HCT116 (cell line): ENCODE measurements at regions not wholly inside any gene's neighbourhood (a gene's known extent, or its start where the extent isn't known, plus 50 kb on each side); places are given as distances from the start of the nearest gene placed in this dataset.

ENCODE experiments used
- ATAC-seq: fragments of 200-7000 bp; cut with Tn5 transposase; 2 replicates; pipeline ENCODE4 v1.9.1; 2020; ENCODE audit warnings: mild to moderate bottlenecking, moderate library complexity
- BruUV-seq: library from RNA; stranded (reverse); fragments of 400-500 nt; replicated peaks from 2 replicates; lab custom pipeline; 2021; lab: Mats Ljungman, UMichigan
- CTCF ChIA-PET: fragments of 300-600 bp; sonication (Branson Sonifier 250); formaldehyde crosslinking; loops from one replicate; lab custom pipeline; 2021; ENCODE audit warnings: antibody characterized with exemption; lab: Charles Lee
- POLR2A ChIA-PET: fragments of 300-600, 350-600 bp; sonication (Branson Sonifier 250); formaldehyde crosslinking; loops from one replicate; lab custom pipeline; 2021; ENCODE audit warnings: antibody characterized with exemption; lab: Charles Lee
- RAD21 ChIA-PET, 2 experiments: fragments of 300-600 bp; sonication (Branson Sonifier 250); formaldehyde crosslinking; loops; one replicate each; lab custom pipeline; 2023; ENCODE audit warnings: low total read pairs in 2 of 2; ENCODE audit not compliant: uncharacterized antibody in 2 of 2, unreplicated experiment in 2 of 2, low non-redundant PET in 1 of 2; lab: Charles Lee
- DNase-seq: peaks from one replicate; pipeline ENCODE4 v3.0.0-alpha.2; 2010; ENCODE audit warnings: low read depth, low spot score
- H2AFZ ChIP-seq: fragments of 200-600 bp; shearing (Covaris generic), sonication (generic); 2 replicates; pipeline ENCODE4 v1.6.1; 2017; ENCODE audit warnings: low read depth, mixed run types, mixed read lengths, antibody characterized with exemption, low read length; ENCODE audit not compliant: poor library complexity, severe bottlenecking
- H3K27ac ChIP-seq: 2 replicates; pipeline ENCODE4 v1.5.1; 2012; ENCODE audit warnings: low read depth, low read length
- H3K27me3 ChIP-seq: fragments of 200-600 bp; sonication (generic); 2 replicates; pipeline ENCODE4 v1.6.1; 2016; ENCODE audit warnings: mixed run types, low read length, mixed read lengths; ENCODE audit not compliant: insufficient read depth
- H3K36me3 ChIP-seq, 2 experiments: fragments of 200-500 bp in 1 of 2; fragments of 200-600 bp in 1 of 2; sonication (Bioruptor generic) in 1 of 2; sonication (generic) in 1 of 2; 2 replicates each; pipeline versions ENCODE4 v1.5.1 to v1.6.1; 2014 to 2016; ENCODE audit warnings: low read length in 2 of 2, inconsistent platforms in 1 of 2, mixed read lengths in 1 of 2, mixed run types in 1 of 2; ENCODE audit not compliant: insufficient read depth in 2 of 2, control insufficient read depth in 1 of 2
- H3K4me1 ChIP-seq, 2 experiments: fragments of 200-600 bp in 1 of 2; sonication (generic) in 1 of 2; 2 replicates each; pipeline versions ENCODE4 v1.5.1 to v1.6.1; 2012 to 2017; ENCODE audit warnings: low read length in 2 of 2, inconsistent platforms in 1 of 2, mild to moderate bottlenecking in 1 of 2, mixed read lengths in 1 of 2, mixed run types in 1 of 2, moderate library complexity in 1 of 2; ENCODE audit not compliant: insufficient read depth in 2 of 2, control insufficient read depth in 1 of 2
- H3K4me2 ChIP-seq: fragments of 200-600 bp; sonication (generic); 2 replicates; pipeline ENCODE4 v1.6.1; 2017; ENCODE audit warnings: mixed run types, low read length, mixed read lengths
- H3K4me3 ChIP-seq, 2 experiments: fragments of 200-600 bp in 1 of 2; sonication (generic) in 1 of 2; replicated peaks in 1 of 2; 2 replicates each; pipeline ENCODE4 v1.5.1; 2011 to 2016; ENCODE audit warnings: low read length in 2 of 2, control low read depth in 1 of 2, low read depth in 1 of 2, mild to moderate bottlenecking in 1 of 2, mixed read lengths in 1 of 2, mixed run types in 1 of 2
- H3K79me2 ChIP-seq: fragments of 200-600 bp; sonication (generic); 2 replicates; pipeline ENCODE4 v1.6.1; 2017; ENCODE audit warnings: mild to moderate bottlenecking, mixed run types, low read length, moderate library complexity, mixed read lengths; ENCODE audit not compliant: insufficient read depth
- H3K9ac ChIP-seq: fragments of 200-600 bp; sonication (generic); 2 replicates; pipeline ENCODE4 v1.6.1; 2016; ENCODE audit warnings: low read length, mixed read lengths
- H3K9me2 ChIP-seq: fragments of 200-600 bp; sonication (generic), shearing (Covaris generic); 2 replicates; pipeline ENCODE4 v1.6.1; 2017; ENCODE audit warnings: mixed run types, mild to moderate bottlenecking, moderate library complexity; ENCODE audit not compliant: insufficient read depth
- H3K9me3 ChIP-seq, 2 experiments: fragments of 200-500 bp in 1 of 2; fragments of 200-600 bp in 1 of 2; sonication (Bioruptor generic) in 1 of 2; sonication (generic) in 1 of 2; 2 replicates each; pipeline ENCODE4 v1.6.1; 2014 to 2017; ENCODE audit warnings: low read length in 2 of 2, mixed read lengths in 2 of 2, inconsistent platforms in 1 of 2, low read depth in 1 of 2, mild to moderate bottlenecking in 1 of 2, mixed run types in 1 of 2, moderate library complexity in 1 of 2; ENCODE audit not compliant: control insufficient read depth in 1 of 2, insufficient read depth in 1 of 2
- H4K20me1 ChIP-seq: fragments of 200-600 bp; sonication (generic), shearing (Covaris generic); 2 replicates; pipeline ENCODE4 v1.6.1; 2017; ENCODE audit warnings: mixed run types, mild to moderate bottlenecking, moderate library complexity; ENCODE audit not compliant: insufficient read depth
- CEBPB ChIP-seq: IDR thresholded peaks from 2 replicates; pipeline ENCODE4 v1.6.1; 2012; ENCODE audit warnings: low read depth
- EGR1 ChIP-seq: IDR thresholded peaks from 2 replicates; pipeline ENCODE4 v1.6.1; 2012; ENCODE audit warnings: low read depth
- SRF ChIP-seq: IDR thresholded peaks from 2 replicates; pipeline ENCODE4 v1.6.1; 2012; ENCODE audit warnings: low read depth
- ZFX ChIP-seq: fragments of 450-650 bp; IDR thresholded peaks from 2 replicates; pipeline ENCODE4 v1.6.1; 2017
- intact Hi-C: fragments of 100-400 bp; cut with micrococcal nuclease; formaldehyde crosslinking; loops from 2 replicates; pipeline ENCODE4 v1.10.0; 2022
- TF ChIP-seq, protein P1 (sequence below): IDR thresholded peaks from 2 replicates; pipeline ENCODE4 v1.6.1; 2012
- TF ChIP-seq, protein P2 (sequence below): IDR thresholded peaks from 2 replicates; pipeline ENCODE4 v1.6.1; 2011; ENCODE audit warnings: mild to moderate bottlenecking, low read length, moderate library complexity; ENCODE audit not compliant: insufficient replicate concordance; ENCODE audit errors: extremely low read depth

DNA sequence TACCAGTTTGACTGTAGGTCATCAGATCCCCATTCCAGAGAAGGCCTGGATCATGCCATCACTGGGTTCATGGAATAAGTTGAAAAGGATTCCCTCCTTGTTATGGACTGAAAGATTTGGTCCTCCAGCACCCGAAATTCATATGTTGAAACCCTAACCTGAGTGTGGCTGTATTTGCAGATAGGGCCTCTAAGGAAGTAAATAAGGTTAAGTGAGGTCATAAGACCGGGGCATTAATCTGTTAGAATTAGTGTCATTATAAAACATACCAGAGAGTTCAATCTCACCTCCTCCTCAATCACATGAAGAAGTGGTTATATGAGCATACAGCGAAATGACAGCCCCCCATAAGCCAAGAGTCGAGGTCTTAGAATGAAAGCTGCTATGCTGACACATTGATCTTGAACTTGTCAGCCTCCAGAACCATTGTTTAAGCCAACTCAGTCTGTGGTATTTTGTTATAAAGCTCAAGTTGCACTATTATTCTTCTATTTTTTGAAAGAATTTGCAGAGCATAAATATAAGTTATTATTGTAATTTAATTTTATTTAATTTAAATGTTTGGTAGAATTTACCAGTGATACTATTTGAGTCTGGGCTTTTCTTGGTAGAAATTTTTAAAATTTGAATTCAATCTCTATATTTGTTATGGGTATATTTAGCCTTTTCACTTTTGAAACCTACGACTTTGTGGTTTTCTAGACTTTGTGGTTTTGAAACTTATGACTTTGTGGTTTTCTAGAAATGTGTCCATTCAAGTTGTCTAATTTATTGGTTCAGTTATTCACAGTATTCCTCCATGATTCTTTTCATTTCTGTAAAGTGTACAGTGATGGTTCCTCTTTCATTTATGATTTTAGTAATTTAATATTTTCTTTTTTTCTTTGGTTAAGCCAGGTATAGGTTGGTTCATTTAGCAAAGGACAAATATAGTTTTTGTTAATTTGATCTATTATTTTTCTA, 1206.7 kb upstream of the CDH2 start:
- DNase-seq, result no peak
- H2AFZ ChIP-seq, result no peak overlapping the region
- H3K27ac ChIP-seq, result no peak overlapping the region
- H3K36me3 ChIP-seq, result no peaks in the 10 kb centered on the region
- no peaks in the 10 kb centered on the region for H3K4me1 ChIP-seq
- CTCF ChIA-PET, result no interaction called here
- no peaks in the 10 kb centered on the region for H3K9me3 ChIP-seq
- no peak for ATAC-seq
- intact Hi-C loops, result no loop called here
- H3K9ac ChIP-seq, result no peak overlapping the region
- H3K27me3 ChIP-seq, result no peaks in the 10 kb centered on the region
- RAD21 ChIA-PET, result no interaction called here
- no TSS peak for BruUV-seq
- no peaks in the 10 kb centered on the region for H3K79me2 ChIP-seq
- H3K4me3 ChIP-seq, result no peak overlapping the region
- no peak for TF ChIP-seq EGR1
- TF ChIP-seq ZFX, result no peak
- TF ChIP-seq, protein P1, sequence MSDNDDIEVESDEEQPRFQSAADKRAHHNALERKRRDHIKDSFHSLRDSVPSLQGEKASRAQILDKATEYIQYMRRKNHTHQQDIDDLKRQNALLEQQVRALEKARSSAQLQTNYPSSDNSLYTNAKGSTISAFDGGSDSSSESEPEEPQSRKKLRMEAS, result no peak
- no peak for TF ChIP-seq SRF
- TF ChIP-seq, protein P2, sequence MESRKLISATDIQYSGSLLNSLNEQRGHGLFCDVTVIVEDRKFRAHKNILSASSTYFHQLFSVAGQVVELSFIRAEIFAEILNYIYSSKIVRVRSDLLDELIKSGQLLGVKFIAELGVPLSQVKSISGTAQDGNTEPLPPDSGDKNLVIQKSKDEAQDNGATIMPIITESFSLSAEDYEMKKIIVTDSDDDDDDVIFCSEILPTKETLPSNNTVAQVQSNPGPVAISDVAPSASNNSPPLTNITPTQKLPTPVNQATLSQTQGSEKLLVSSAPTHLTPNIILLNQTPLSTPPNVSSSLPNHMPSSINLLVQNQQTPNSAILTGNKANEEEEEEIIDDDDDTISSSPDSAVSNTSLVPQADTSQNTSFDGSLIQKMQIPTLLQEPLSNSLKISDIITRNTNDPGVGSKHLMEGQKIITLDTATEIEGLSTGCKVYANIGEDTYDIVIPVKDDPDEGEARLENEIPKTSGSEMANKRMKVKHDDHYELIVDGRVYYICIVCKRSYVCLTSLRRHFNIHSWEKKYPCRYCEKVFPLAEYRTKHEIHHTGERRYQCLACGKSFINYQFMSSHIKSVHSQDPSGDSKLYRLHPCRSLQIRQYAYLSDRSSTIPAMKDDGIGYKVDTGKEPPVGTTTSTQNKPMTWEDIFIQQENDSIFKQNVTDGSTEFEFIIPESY, result no peak
- no peak for TF ChIP-seq CEBPB
- H4K20me1 ChIP-seq, result no peaks in the 10 kb centered on the region
- H3K4me2 ChIP-seq, result no peak overlapping the region
- POLR2A ChIA-PET, result no interaction called here
- no peaks in the 10 kb centered on the region for H3K9me2 ChIP-seq
